ENCODE measurements at regions not wholly inside any gene's neighbourhood (a gene's known extent, or its start where the extent isn't known, plus 50 kb on each side); places are given as distances from the start of the nearest gene placed in this dataset.

- no peak for TF ChIP-seq NRF1 (IDR thresholded peaks at IDR 0.05; ENCODE audit: low read depth, low read length)
- no peak for TF ChIP-seq KDM5A (IDR thresholded peaks at IDR 0.05; ENCODE audit: low read length)
- TF ChIP-seq POLR2A (IDR thresholded peaks at IDR 0.05; ENCODE audit: control extremely low read depth in 1 of 2, low read depth in 2 of 2, low read length in 2 of 2) = no peak
- no peak for TF ChIP-seq ZNF274 (IDR thresholded peaks at IDR 0.05; ENCODE audit: borderline replicate concordance, extremely low read depth, low read length)
- no peak for TF ChIP-seq E2F6 (IDR thresholded peaks at IDR 0.05)
- no peak for TF ChIP-seq GTF2F1 (IDR thresholded peaks at IDR 0.05; ENCODE audit: borderline replicate concordance, low read depth, low read length)
Observed at GRCh38 chr15:39502611-39503195, 78.2 kb upstream of the THBS1 start (continued).
